KMS-11 (cell line): ENCODE measurements at regions not wholly inside any gene's neighbourhood (a gene's known extent, or its start where the extent isn't known, plus 50 kb on each side); places are given as distances from the start of the nearest gene placed in this dataset.

ENCODE experiments used
- H2AFZ ChIP-seq: fragments of 200-600 bp; sonication (generic); 2 replicates; pipeline ENCODE4 v1.6.1; 2016; ENCODE audit warnings: antibody characterized with exemption, mixed run types, low read depth
- H3K27ac ChIP-seq: fragments of 200-600 bp; sonication (generic); 2 replicates; pipeline ENCODE4 v1.6.1; 2016; ENCODE audit warnings: mild to moderate bottlenecking, mixed run types
- H3K27me3 ChIP-seq: fragments of 200-600 bp; sonication (generic); 2 replicates; pipeline ENCODE4 v1.6.1; 2017; ENCODE audit warnings: mild to moderate bottlenecking, low read depth, mixed run types, moderate library complexity; ENCODE audit not compliant: insufficient read depth
- H3K36me3 ChIP-seq: fragments of 200-600 bp; sonication (generic); 2 replicates; pipeline ENCODE4 v1.6.1; 2017; ENCODE audit warnings: mild to moderate bottlenecking, mixed run types; ENCODE audit not compliant: insufficient read depth
- H3K4me1 ChIP-seq: fragments of 200-600 bp; sonication (generic); 2 replicates; pipeline ENCODE4 v1.6.1; 2016; ENCODE audit warnings: mild to moderate bottlenecking, low read depth, mixed run types; ENCODE audit not compliant: poor library complexity, severe bottlenecking
- H3K4me2 ChIP-seq: fragments of 200-600 bp; sonication (generic); 2 replicates; pipeline ENCODE4 v1.7.0; 2016; ENCODE audit warnings: mild to moderate bottlenecking, mixed run types
- H3K4me3 ChIP-seq: fragments of 200-600 bp; sonication (generic); IDR thresholded peaks from 2 replicates; pipeline ENCODE4 v1.6.1; 2017; ENCODE audit warnings: low read depth, low read length, mixed read lengths; ENCODE audit not compliant: insufficient read depth
- H3K79me2 ChIP-seq: fragments of 200-600 bp; sonication (generic); 2 replicates; pipeline ENCODE4 v1.6.1; 2016; ENCODE audit warnings: low read depth, mixed run types; ENCODE audit not compliant: insufficient read depth
- H3K9ac ChIP-seq: fragments of 200-600 bp; sonication (generic); 2 replicates; pipeline ENCODE4 v1.6.1; 2016; ENCODE audit warnings: mild to moderate bottlenecking, mixed run types
- H4K20me1 ChIP-seq: fragments of 200-600 bp; sonication (generic); 2 replicates; pipeline ENCODE4 v1.6.1; 2016; ENCODE audit warnings: mild to moderate bottlenecking, mixed run types; ENCODE audit not compliant: insufficient read depth
- TF ChIP-seq, protein P1 (sequence below): fragments of 200-600 bp; sonication (generic); conservative IDR thresholded peaks from 2 replicates; pipeline ENCODE4 v1.6.1; 2017; ENCODE audit warnings: low read depth, mild to moderate bottlenecking, antibody characterized with exemption, low read length, moderate library complexity, mixed read lengths

DNA sequence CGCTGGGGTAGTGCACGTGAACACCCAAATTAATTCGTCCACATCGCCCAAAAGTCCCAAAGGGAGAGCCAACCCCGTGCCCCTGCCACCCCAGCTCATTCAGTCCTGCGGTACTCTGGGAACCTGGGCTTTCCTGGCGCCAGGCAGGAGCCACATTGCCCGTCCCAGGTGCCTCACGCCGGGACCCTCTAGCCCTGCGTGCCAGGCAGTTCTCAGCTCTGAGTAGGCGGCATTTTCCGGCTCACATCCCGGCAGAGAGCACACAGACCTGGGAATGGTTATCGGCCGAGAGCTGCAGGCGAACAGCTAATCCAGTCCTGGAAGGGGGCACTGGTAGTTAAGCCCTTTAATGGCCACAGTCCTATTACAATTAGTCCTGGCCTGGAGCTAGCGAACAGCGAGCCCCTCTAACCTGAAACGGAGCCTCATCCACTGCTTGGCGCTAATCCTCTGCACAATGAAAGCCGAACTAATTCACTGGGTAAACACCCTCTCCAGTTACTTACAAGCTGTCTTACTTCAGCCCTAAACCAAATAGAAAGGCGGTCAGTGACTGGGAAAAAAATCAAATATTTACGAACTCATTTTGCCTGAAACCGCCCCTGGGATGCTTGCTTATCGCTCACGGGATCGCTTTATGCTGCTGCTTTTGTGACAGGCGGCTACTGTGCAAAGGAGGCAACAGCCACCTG, 254.6 kb upstream of the SOX14 start:
- H3K27ac ChIP-seq: no peak overlapping the region

GRCh38 chr3:137511655-137512054, 252.5 kb upstream of the SOX14 start:
- Histone ChIP-seq H3K27ac (no peak overlapping the region), H3K4me3 (no peak overlapping the region), H3K79me2 (no peaks in the 10 kb centered on the region), H3K4me2 (no peak overlapping the region), H2AFZ (no peak overlapping the region), H3K4me1 (no peaks in the 10 kb centered on the region), H4K20me1 (no peaks in the 10 kb centered on the region), H3K9ac (no peak overlapping the region), H3K36me3 (no peaks in the 10 kb centered on the region), H3K27me3 (no peaks in the 10 kb centered on the region)
- TF ChIP-seq, protein P1, sequence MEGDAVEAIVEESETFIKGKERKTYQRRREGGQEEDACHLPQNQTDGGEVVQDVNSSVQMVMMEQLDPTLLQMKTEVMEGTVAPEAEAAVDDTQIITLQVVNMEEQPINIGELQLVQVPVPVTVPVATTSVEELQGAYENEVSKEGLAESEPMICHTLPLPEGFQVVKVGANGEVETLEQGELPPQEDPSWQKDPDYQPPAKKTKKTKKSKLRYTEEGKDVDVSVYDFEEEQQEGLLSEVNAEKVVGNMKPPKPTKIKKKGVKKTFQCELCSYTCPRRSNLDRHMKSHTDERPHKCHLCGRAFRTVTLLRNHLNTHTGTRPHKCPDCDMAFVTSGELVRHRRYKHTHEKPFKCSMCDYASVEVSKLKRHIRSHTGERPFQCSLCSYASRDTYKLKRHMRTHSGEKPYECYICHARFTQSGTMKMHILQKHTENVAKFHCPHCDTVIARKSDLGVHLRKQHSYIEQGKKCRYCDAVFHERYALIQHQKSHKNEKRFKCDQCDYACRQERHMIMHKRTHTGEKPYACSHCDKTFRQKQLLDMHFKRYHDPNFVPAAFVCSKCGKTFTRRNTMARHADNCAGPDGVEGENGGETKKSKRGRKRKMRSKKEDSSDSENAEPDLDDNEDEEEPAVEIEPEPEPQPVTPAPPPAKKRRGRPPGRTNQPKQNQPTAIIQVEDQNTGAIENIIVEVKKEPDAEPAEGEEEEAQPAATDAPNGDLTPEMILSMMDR: no peak

More for the DNA sequence above, 254.6 kb upstream of the SOX14 start:
- H3K4me1 ChIP-seq: no peaks in the 10 kb centered on the region
- TF ChIP-seq, protein P1: no peak
- no peaks in the 10 kb centered on the region for H4K20me1 ChIP-seq
- H3K4me2 ChIP-seq: no peak overlapping the region
- no peak overlapping the region for H3K9ac ChIP-seq
- no peak overlapping the region for H3K4me3 ChIP-seq
- no peaks in the 10 kb centered on the region for H3K36me3 ChIP-seq
- no peaks in the 10 kb centered on the region for H3K79me2 ChIP-seq
- no peaks in the 10 kb centered on the region for H3K27me3 ChIP-seq
- no peak overlapping the region for H2AFZ ChIP-seq

DNA sequence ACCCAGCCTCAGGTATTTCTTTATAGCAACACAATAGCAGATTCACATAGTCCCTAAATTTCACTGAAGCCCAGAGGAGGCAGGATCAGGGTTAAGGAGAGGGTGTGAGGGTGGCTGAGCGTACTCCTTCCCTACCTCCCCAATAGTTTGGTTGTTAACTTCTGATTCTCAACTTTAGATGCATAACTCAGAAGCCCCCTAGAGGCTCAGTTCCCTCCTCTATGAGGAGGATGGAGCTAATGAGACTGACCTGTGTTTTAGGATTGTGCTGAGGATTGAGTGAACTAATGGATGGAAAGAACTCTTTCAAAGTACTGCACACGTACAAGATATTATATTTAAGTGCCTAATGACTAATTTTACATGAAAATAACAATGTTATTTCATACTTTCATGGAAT, 249.3 kb upstream of the SOX14 start:
- H3K79me2 ChIP-seq: no peaks in the 10 kb centered on the region
- no peaks in the 10 kb centered on the region for H3K36me3 ChIP-seq
- TF ChIP-seq, protein P1: no peak
- no peak overlapping the region for H2AFZ ChIP-seq
- H3K27me3 ChIP-seq: no peaks in the 10 kb centered on the region
- no peaks in the 10 kb centered on the region for H3K4me1 ChIP-seq
- H3K4me3 ChIP-seq: no peak overlapping the region
- H3K9ac ChIP-seq: no peak overlapping the region
- no peak overlapping the region for H3K4me2 ChIP-seq
- H4K20me1 ChIP-seq: no peaks in the 10 kb centered on the region
- H3K27ac ChIP-seq: no peak overlapping the region

GRCh38 chr3:137519602-137520001, 244.5 kb upstream of the SOX14 start:
- Histone ChIP-seq H3K4me2 (no peak overlapping the region), H3K36me3 (no peaks in the 10 kb centered on the region), H3K4me1 (no peaks in the 10 kb centered on the region)

More at GRCh38 chr3:137519602-137520001, 244.5 kb upstream of the SOX14 start:
- no peaks in the 10 kb centered on the region for H4K20me1 ChIP-seq
- no peaks in the 10 kb centered on the region for H3K79me2 ChIP-seq
- H3K9ac ChIP-seq: no peak overlapping the region
- H3K27ac ChIP-seq: no peak overlapping the region
- H3K4me3 ChIP-seq: no peak overlapping the region
- no peak overlapping the region for H2AFZ ChIP-seq
- H3K27me3 ChIP-seq: no peaks in the 10 kb centered on the region
- TF ChIP-seq, protein P1: no peak
